HL-60 (cell line): ENCODE measurements at regions not wholly inside any gene's neighbourhood (a gene's known extent, or its start where the extent isn't known, plus 50 kb on each side); places are given as distances from the start of the nearest gene placed in this dataset.

Experiments
- DNase-seq, 2 experiments: peaks; one replicate each; pipeline ENCODE4 v3.0.0-alpha.2; 2010 to 2020; ENCODE audit warnings: low read depth in 1 of 2, low spot score in 1 of 2
- H3K27ac ChIP-seq: fragments of 250-450 bp; sonication (Bioruptor Pico); replicated peaks from 2 replicates; pipeline ENCODE4 v1.5.1; 2020; ENCODE audit warnings: mild to moderate bottlenecking, moderate library complexity
- H3K27me3 ChIP-seq: fragments of 250-450 bp; sonication (Bioruptor Pico); 2 replicates; pipeline ENCODE4 v1.5.1; 2021; ENCODE audit warnings: mild to moderate bottlenecking, moderate library complexity; ENCODE audit not compliant: insufficient read depth, poor library complexity, severe bottlenecking
- H3K4me3 ChIP-seq: replicated peaks from 2 replicates; pipeline ENCODE4 v1.5.1; 2011; ENCODE audit warnings: mild to moderate bottlenecking, control low read depth, low read length; ENCODE audit not compliant: insufficient read depth
- CTCF ChIP-seq: IDR thresholded peaks from one replicate; pipeline ENCODE4 v1.5.1; 2011; ENCODE audit warnings: low read length, control low read depth, inconsistent platforms; ENCODE audit not compliant: insufficient read depth
- GABPA ChIP-seq: IDR thresholded peaks from 2 replicates; pipeline ENCODE4 v1.6.1; 2012; ENCODE audit warnings: low read depth
- POLR2AphosphoS5 ChIP-seq: IDR thresholded peaks from 2 replicates; pipeline ENCODE4 v1.6.1; 2012; ENCODE audit warnings: low read depth
- REST ChIP-seq: IDR thresholded peaks from 2 replicates; pipeline ENCODE4 v1.6.1; 2012; ENCODE audit warnings: low read depth; ENCODE audit not compliant: insufficient replicate concordance
- SPI1 ChIP-seq: IDR thresholded peaks from 2 replicates; pipeline ENCODE4 v1.6.1; 2012; ENCODE audit warnings: low read depth, mild to moderate bottlenecking, borderline replicate concordance

- TF ChIP-seq REST, result no peak
- H3K27me3 ChIP-seq, result no peaks in the 10 kb centered on the region
- DNase-seq, result no peak
- H3K27ac ChIP-seq, result no peak overlapping the region
- H3K4me3 ChIP-seq, result no peak overlapping the region
Measured at GRCh38 chr17:65477600-65477999, 83.8 kb downstream of the AXIN2 start.

GRCh38 chr17:65474660-65475059 lies 86.8 kb downstream of the AXIN2 start:
- no peak overlapping the region for H3K27ac ChIP-seq
- H3K4me3 ChIP-seq, result no peak overlapping the region
- DNase-seq, result no peak
- TF ChIP-seq GABPA (no peak), REST (no peak), POLR2AphosphoS5 (no peak), CTCF (no peak), SPI1 (no peak)
- H3K27me3 ChIP-seq, result no peaks in the 10 kb centered on the region

- no peak for DNase-seq
- no peak overlapping the region for H3K27ac ChIP-seq
- H3K4me3 ChIP-seq, result no peak overlapping the region
- TF ChIP-seq REST, result no peak
- TF ChIP-seq POLR2AphosphoS5, result no peak
- TF ChIP-seq GABPA, result no peak
- no peak for TF ChIP-seq CTCF
- no peaks in the 10 kb centered on the region for H3K27me3 ChIP-seq
Measured at GRCh38 chr17:65473985-65474384, 87.5 kb downstream of the AXIN2 start.

- TF ChIP-seq SPI1 (no peak), CTCF (no peak), GABPA (no peak), POLR2AphosphoS5 (no peak), REST (no peak)
Measured at GRCh38 chr17:65473363-65473762, 88.1 kb downstream of the AXIN2 start.

More at GRCh38 chr17:65473363-65473762, 88.1 kb downstream of the AXIN2 start:
- DNase-seq, result no peak
- Histone ChIP-seq H3K4me3 (no peak overlapping the region), H3K27me3 (no peaks in the 10 kb centered on the region), H3K27ac (no peak overlapping the region)
